Thyroid gland (tissue), 4 donors: ENCODE measurements at regions not wholly inside any gene's neighbourhood (a gene's known extent, or its start where the extent isn't known, plus 50 kb on each side); places are given as distances from the start of the nearest gene placed in this dataset.

ENCODE experiments used
- CTCF ChIP-seq, 6 experiments: fragments of 200-600 bp in 3 of 6; fragments of 450-650 bp in 3 of 6; sonication (generic) in 3 of 6; IDR thresholded peaks; one replicate each; pipeline ENCODE4 v1.5.1; 2016 to 2019; ENCODE audit warnings: antibody characterized with exemption in 6 of 6, mild to moderate bottlenecking in 2 of 6, inconsistent platforms in 1 of 6, moderate library complexity in 1 of 6
- POLR2A ChIP-seq, 2 donors: fragments of 450-650 bp; IDR thresholded peaks; one replicate each; pipeline ENCODE4 v1.6.1; 2017; ENCODE audit warnings: antibody characterized with exemption in 2 of 2, mild to moderate bottlenecking in 2 of 2, moderate library complexity in 1 of 2

GRCh38 chr22:49345896-49346295 lies 481.8 kb downstream of the BRD1 start:
- TF ChIP-seq CTCF (IDR thresholded peaks at IDR 0.05) = no peak
- no peak for TF ChIP-seq POLR2A (IDR thresholded peaks at IDR 0.05)
